Neuron (in vitro differentiated cells): ENCODE measurements at regions not wholly inside any gene's neighbourhood (a gene's known extent, or its start where the extent isn't known, plus 50 kb on each side); places are given as distances from the start of the nearest gene placed in this dataset.

Source experiments
- H2AFZ ChIP-seq: one replicate; pipeline ENCODE4 v1.6.1; 2013; ENCODE audit warnings: low read depth, mild to moderate bottlenecking, inconsistent platforms, low read length, moderate library complexity
- H3K27me3 ChIP-seq: one replicate; pipeline ENCODE4 v1.6.1; 2013; ENCODE audit warnings: low read length; ENCODE audit not compliant: insufficient read depth
- H3K36me3 ChIP-seq: one replicate; pipeline ENCODE4 v1.6.1; 2013; ENCODE audit warnings: low read length; ENCODE audit not compliant: insufficient read depth
- H3K4me1 ChIP-seq: one replicate; pipeline ENCODE4 v1.6.1; 2013; ENCODE audit warnings: low read length; ENCODE audit not compliant: insufficient read depth
- H3K4me3 ChIP-seq: 2 replicates; pipeline ENCODE4 v1.5.1; 2013; ENCODE audit warnings: mild to moderate bottlenecking, low read length, moderate library complexity
- H3K9me3 ChIP-seq: one replicate; pipeline ENCODE4 v1.6.1; 2013; ENCODE audit warnings: low read length

DNA sequence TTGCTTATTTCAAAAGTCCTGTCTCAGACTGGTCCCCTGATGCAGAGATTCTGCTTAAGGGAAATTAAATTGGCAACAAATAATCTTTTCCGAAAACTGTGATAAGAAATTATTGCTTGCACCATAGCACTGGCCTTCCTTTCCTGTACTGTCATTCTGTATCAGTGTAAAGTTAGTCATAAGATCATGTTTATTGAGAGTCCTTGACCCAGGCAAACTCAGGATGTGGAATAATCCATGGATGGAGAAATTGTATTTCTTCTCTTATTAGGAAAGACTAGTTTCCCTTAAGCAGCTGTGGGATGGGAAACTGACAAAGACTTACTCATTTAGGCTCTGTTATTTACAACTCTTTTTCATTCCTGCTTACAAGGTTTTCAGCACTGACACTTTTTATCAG lies 83.0 kb upstream of the RANBP6 start:
- no peak overlapping the region for H2AFZ ChIP-seq
- H3K4me3 ChIP-seq: no peak overlapping the region
- H3K36me3 ChIP-seq: no peaks in the 10 kb centered on the region
- no peaks in the 10 kb centered on the region for H3K27me3 ChIP-seq
- H3K4me1 ChIP-seq: no peaks in the 10 kb centered on the region
- no peaks in the 10 kb centered on the region for H3K9me3 ChIP-seq

DNA sequence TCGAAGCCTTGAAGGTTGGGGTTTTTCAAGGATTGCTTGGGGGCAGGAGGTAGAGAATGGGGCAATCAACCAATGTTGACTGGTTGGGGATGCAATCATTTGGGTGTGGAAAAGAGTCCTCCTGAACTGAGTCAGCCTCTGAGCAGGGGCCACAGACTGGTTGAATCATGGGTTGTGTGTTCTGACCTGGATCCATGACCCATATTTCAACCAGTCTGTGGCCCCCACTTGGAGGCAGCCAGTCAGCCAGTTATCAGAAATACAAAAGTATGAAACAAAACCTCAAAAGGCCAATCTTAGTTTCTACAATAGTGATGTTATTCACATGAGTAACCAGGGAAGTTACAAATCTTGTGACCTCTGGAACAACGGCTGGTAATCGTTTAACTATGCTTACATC lies 81.4 kb upstream of the RANBP6 start:
- Histone ChIP-seq H3K4me3 (no peak overlapping the region), H3K27me3 (no peaks in the 10 kb centered on the region), H3K4me1 (no peaks in the 10 kb centered on the region)

DNA sequence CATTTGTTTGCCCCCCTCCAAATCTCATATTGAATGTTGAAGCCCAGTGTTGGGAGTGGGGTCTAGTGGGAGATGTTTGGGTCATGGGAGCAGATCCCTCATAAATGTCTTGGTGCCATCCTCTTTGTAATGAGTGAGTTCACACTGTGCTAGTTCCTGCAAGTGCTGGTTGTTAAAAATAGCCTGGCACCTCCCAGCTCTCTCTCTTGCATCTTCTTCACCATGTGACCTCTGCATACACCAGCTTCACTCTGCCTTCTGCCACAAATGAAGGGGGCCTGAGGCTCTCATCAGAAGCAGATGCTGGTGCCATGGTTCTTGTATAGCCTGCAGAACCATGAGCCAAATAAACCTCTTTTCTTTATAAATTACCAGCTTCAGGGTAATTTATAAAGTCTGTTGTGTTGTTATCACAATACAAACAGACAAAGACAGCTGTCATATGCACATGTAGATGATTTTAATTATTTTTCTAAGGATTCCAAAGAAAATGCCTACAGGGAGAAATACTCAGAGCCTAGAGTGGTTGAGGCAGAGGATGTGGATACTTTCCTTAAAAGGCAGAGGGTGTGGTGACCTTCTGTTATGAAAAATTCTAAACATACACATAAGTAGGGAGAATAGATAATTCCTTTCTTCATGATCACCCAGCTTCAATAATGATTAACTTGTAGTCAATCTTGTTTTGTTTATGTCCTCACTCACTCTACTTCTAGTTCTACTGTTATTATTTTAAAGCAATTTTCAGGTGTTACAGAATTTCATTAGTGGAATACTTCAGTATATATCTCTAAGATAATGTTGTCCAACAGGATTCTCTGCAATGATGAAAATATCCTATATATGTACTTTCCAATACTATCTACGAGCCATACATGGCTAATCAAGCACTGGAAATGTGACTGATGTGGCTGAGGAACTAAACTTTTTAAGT lies 75.1 kb upstream of the RANBP6 start:
- no peak overlapping the region for H2AFZ ChIP-seq
- H3K4me1 ChIP-seq: no peaks in the 10 kb centered on the region
- H3K9me3 ChIP-seq: no peaks in the 10 kb centered on the region

More for the DNA sequence above, 81.4 kb upstream of the RANBP6 start:
- H2AFZ ChIP-seq: no peak overlapping the region
- H3K9me3 ChIP-seq: no peaks in the 10 kb centered on the region
- no peaks in the 10 kb centered on the region for H3K36me3 ChIP-seq

DNA sequence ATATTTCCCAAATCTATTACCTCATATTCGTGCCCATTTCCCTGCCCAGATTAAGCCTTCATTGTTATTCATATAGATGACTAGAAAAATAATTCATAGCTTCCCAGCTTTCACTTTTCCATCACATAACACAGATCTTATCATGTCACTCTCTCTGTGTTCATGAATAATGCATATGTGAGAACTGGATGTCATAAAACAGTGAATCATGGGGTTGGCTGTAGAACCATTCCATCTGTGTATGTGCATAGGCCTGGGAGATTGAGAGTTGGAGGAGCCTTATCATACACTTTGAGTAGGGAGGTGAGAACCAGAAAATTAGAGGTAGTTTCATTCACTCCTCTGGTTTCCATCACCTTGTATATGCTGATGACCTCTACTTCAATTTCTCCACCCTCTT lies 73.9 kb upstream of the RANBP6 start:
- Histone ChIP-seq H2AFZ (no peak overlapping the region), H3K27me3 (no peaks in the 10 kb centered on the region), H3K4me1 (no peaks in the 10 kb centered on the region), H3K36me3 (no peaks in the 10 kb centered on the region), H3K4me3 (no peak overlapping the region), H3K9me3 (no peaks in the 10 kb centered on the region)

More for the DNA sequence above, 75.1 kb upstream of the RANBP6 start:
- Histone ChIP-seq H3K27me3 (no peaks in the 10 kb centered on the region), H3K36me3 (no peaks in the 10 kb centered on the region), H3K4me3 (no peak overlapping the region)

DNA sequence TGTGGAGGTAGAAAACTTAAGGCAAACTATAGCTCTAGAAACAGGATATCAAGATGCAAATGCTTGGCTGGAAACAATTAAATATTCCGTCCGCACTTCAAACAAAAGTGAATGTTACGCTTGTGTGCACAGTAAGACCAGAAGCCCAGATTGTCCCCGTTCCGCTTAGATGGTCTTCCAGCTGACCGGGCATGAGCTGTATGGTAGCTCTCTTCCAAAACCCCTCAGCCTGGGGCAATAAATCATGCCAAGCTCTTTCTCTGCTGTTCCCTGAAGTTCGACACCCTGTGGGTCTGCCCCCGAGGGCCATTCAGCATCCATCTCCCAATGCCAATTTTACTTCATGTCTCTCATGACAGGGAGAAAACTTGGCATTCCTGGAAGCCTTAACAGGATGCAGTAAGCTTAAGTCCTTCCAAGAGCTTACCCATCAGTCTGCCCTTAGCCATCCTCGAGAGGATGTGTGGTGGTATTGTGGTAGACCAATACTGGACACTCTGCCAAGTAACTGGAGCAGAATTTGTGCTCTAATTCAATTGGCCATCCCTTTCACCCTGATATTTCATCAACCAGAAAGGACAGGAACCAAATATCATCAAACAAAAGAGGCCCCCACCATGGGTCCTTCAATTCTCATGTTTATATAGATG lies 70.7 kb upstream of the RANBP6 start:
- no peak overlapping the region for H3K4me3 ChIP-seq
- H3K27me3 ChIP-seq: no peaks in the 10 kb centered on the region
- no peaks in the 10 kb centered on the region for H3K36me3 ChIP-seq
- no peaks in the 10 kb centered on the region for H3K4me1 ChIP-seq
- H3K9me3 ChIP-seq: no peaks in the 10 kb centered on the region
- no peak overlapping the region for H2AFZ ChIP-seq

DNA sequence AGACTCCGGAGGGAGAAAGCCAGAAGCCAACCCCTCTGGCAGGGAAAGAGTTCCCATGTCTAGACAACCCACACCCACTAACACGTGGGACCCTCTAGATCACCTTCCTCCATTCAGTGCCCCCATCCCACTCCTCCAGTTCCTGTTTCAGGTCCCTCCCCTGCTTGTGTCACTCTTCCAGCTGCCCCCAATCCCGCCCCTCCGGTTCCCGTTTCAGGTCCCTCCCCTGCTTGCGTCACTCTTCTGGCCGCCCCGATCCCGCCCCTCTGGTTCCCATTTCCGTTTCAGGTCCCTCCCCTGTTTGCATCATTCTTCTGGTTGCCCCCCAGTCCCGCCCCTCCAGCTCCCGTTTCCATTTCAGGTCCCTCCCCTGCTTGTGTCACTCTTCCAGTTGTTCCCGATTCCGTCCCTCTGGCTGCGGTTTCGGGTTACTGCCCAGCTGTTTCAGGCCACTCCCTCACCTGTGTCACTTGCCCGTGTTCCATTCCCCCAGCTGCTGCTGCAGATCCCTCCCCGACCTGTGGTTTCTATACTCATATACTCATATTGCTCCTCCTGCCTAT lies 64.8 kb upstream of the RANBP6 start:
- peaks cover 7% of the 10 kb centered on the region for H3K4me1 ChIP-seq
- H3K36me3 ChIP-seq: no peaks in the 10 kb centered on the region
- H3K27me3 ChIP-seq: no peaks in the 10 kb centered on the region
- peak overlapping the region; percentile 46 for H3K4me3 ChIP-seq
- peak overlapping the region; percentile 81 for H2AFZ ChIP-seq
- H3K9me3 ChIP-seq: no peaks in the 10 kb centered on the region

DNA sequence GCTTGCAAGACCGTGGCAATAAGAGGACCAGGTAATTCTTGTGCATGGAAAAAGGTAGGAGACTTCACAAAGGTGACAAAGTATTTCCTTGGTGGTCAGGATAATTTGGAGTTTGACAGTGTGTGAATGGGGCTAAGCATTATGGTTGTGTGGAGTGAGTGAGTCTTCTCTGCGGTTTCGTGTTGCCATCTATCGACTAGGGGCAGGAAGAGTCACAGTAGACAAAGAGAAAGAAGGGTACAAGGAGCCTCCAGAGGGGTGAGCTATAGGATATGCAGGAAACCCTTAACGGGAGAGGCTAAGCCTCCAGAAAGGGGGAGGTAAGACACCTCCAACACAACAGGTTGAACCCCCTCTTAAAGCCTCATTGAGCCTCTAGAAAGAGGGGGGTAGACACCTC lies 64.0 kb upstream of the RANBP6 start:
- Histone ChIP-seq H3K4me1 (peaks cover 7% of the 10 kb centered on the region), H2AFZ (peak overlapping the region; percentile 81), H3K9me3 (no peaks in the 10 kb centered on the region), H3K4me3 (peak overlapping the region; percentile 46), H3K27me3 (no peaks in the 10 kb centered on the region), H3K36me3 (no peaks in the 10 kb centered on the region)

DNA sequence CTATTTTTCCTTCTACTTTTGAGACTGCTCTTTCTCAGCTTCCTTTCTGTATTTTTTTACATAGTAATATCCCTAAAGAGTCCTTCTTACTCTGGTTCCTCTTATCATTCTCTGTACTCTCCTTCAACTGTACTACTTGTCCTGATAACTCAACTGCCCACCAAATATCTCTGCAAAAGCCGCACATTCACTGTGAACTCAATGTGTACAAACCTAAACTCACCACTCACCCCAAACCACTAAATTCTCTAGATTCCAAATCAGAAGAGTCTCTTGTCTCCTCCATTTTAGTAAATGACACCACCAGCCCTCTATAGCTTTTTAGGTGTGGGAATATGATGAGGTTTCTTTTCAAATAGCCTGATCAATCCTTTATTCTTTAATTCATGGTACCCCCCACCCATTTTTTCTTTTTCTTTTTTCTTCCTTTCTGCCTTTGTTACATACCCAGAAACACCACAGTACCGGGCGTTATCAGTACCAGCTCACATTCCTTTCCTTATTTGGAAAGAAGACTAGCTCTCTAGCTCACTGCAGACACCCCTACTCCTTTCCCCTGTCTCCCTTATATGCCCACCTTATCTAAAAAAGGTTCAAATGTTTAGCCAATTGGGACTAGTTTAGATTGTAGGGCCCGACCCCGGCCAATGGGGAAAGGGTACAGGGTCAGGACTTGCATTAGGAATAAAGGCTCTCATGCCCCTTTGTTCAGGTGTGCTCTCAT lies 63.1 kb upstream of the RANBP6 start:
- H3K36me3 ChIP-seq: no peaks in the 10 kb centered on the region
- no peaks in the 10 kb centered on the region for H3K9me3 ChIP-seq
- H2AFZ ChIP-seq: no peak overlapping the region
- H3K27me3 ChIP-seq: no peaks in the 10 kb centered on the region
- no peak overlapping the region for H3K4me3 ChIP-seq
- peaks cover 7% of the 10 kb centered on the region for H3K4me1 ChIP-seq

DNA sequence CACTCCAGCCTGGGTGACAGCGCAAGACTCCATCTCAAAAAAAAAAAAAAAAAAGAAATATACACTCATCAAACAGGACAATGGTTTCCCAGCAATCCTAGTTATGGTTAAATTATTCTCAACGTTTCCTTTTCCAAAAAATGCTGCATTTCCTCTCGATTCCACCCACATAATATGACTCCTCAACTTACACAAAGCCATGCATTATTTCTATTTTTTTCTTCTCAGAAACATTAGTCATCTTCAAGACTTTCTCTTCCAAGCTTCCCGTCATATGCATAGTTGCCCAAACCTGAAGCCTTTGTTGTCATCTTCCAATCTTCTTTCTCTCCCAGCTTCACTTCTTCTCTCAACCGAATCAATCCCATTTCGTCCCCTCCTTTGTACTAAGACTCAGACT lies 61.4 kb upstream of the RANBP6 start:
- Histone ChIP-seq H3K4me3 (no peak overlapping the region), H3K4me1 (peaks cover 7% of the 10 kb centered on the region), H3K9me3 (no peaks in the 10 kb centered on the region), H3K27me3 (no peaks in the 10 kb centered on the region), H3K36me3 (no peaks in the 10 kb centered on the region), H2AFZ (no peak overlapping the region)

DNA sequence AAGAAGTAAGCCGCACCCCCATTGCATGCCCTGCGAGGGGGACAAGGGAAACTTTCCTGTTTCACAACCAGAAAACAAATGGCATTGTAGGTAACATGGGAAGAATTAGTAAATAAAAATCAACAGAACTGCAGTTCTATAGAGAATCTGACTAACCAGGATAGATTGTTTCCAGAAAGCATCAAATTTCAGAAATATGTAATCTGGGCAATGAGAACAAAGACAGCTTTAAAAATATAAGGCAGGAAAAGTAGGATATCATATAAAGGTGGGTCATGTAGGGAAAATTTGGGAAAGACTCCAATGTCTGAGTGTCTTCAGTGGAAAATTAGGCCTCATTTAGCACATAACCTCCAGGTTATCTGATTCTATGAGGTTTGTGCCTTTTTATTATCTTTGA lies 58.3 kb upstream of the RANBP6 start:
- Histone ChIP-seq H3K9me3 (no peaks in the 10 kb centered on the region), H3K4me3 (no peak overlapping the region), H3K27me3 (no peaks in the 10 kb centered on the region), H3K36me3 (no peaks in the 10 kb centered on the region), H3K4me1 (no peaks in the 10 kb centered on the region), H2AFZ (no peak overlapping the region)

DNA sequence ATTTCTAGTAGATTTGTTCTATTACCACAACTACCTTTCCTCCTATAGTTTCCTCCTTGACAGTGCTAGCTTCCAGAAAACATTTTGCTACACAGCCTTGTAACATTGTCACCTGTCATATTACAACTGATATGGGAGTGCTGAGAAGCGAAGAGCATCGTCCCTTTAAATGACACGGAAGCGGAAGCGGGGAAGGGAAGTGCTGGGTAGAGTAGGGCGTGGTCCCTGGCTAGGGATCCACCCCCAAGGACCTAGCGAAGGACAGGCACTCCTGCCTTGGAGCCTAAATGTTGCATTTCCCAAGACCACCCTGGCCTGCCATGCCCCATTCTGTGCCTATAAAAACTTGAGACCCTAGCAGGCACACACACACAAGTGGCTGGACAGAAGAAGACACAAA lies 57.4 kb upstream of the RANBP6 start:
- Histone ChIP-seq H3K9me3 (no peaks in the 10 kb centered on the region), H3K4me3 (no peak overlapping the region), H3K4me1 (no peaks in the 10 kb centered on the region), H3K27me3 (no peaks in the 10 kb centered on the region), H3K36me3 (no peaks in the 10 kb centered on the region), H2AFZ (no peak overlapping the region)

DNA sequence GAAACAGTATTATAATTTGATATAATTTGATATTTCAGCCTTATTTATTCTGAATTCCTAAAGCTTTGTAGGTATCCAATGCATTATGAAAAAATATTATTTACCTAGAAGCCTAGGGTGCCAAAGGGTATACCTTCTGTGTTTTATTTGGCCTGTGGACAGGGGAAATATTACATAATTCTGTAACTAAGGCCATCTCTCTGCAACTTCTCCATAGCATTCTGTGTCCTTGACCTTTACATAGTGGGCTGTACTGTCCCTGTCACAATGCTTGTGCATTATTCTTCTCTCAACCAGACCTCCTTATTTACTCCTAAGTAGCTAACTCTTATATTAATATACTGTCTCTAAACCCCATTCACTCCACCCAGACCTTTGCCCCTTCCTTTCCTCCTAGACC lies 57.0 kb upstream of the RANBP6 start:
- Histone ChIP-seq H2AFZ (no peak overlapping the region), H3K27me3 (no peaks in the 10 kb centered on the region), H3K36me3 (no peaks in the 10 kb centered on the region), H3K4me3 (no peak overlapping the region), H3K4me1 (no peaks in the 10 kb centered on the region), H3K9me3 (no peaks in the 10 kb centered on the region)

DNA sequence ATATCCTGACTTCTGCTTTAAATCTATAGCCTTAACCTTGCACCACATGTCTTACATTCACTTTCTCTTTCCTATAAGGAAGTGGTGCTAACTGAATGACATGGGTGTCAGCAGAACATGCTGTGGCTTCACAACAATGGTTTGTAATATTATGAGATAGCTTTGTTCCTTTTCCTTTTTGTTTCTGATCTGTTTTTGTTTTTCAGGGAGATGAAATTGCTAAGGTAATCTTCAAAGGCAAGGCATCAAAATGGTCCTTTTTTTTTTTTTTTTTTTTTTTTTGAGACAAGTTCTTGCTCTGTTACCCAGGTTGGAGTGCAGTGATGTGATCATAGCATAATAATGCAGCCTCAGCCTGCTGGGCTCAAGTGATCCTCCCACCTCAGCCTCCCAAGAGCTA lies 53.6 kb upstream of the RANBP6 start:
- H3K27me3 ChIP-seq: no peaks in the 10 kb centered on the region
- H3K9me3 ChIP-seq: no peaks in the 10 kb centered on the region
- H3K4me1 ChIP-seq: no peaks in the 10 kb centered on the region
- H3K4me3 ChIP-seq: no peak overlapping the region
- H2AFZ ChIP-seq: no peak overlapping the region
- no peaks in the 10 kb centered on the region for H3K36me3 ChIP-seq
